Bronchial epithelial cell (primary cell): ENCODE measurements at regions not wholly inside any gene's neighbourhood (a gene's known extent, or its start where the extent isn't known, plus 50 kb on each side); places are given as distances from the start of the nearest gene placed in this dataset.

Source experiments
- DNase-seq: peaks from one replicate; pipeline ENCODE4 v3.0.0-alpha.2; 2010; ENCODE audit warnings: low read depth
- FAIRE-seq: peaks from 2 replicates; lab custom pipeline; 2011; peaks lifted over from hg19 to GRCh38; lab: Jason Lieb, UNC
- H3K27me3 ChIP-seq: 2 replicates; pipeline ENCODE4 v1.5.1; 2011; ENCODE audit warnings: low read length; ENCODE audit not compliant: control insufficient read depth, insufficient read depth
- H3K36me3 ChIP-seq: 2 replicates; pipeline ENCODE4 v1.5.1; 2011; ENCODE audit warnings: low read length; ENCODE audit not compliant: control insufficient read depth, insufficient read depth
- H3K4me3 ChIP-seq: 2 replicates; pipeline ENCODE4 v1.5.1; 2011; ENCODE audit warnings: mild to moderate bottlenecking, low read depth, low read length, control low read depth
- TF ChIP-seq, protein P1 (sequence below): IDR thresholded peaks from 2 replicates; pipeline ENCODE4 v1.5.1; 2011; ENCODE audit warnings: mild to moderate bottlenecking, moderate library complexity, low read length, control low read depth, inconsistent platforms; ENCODE audit not compliant: insufficient read depth, severe bottlenecking

- no peak overlapping the region for H3K4me3 ChIP-seq
- TF ChIP-seq, protein P1, sequence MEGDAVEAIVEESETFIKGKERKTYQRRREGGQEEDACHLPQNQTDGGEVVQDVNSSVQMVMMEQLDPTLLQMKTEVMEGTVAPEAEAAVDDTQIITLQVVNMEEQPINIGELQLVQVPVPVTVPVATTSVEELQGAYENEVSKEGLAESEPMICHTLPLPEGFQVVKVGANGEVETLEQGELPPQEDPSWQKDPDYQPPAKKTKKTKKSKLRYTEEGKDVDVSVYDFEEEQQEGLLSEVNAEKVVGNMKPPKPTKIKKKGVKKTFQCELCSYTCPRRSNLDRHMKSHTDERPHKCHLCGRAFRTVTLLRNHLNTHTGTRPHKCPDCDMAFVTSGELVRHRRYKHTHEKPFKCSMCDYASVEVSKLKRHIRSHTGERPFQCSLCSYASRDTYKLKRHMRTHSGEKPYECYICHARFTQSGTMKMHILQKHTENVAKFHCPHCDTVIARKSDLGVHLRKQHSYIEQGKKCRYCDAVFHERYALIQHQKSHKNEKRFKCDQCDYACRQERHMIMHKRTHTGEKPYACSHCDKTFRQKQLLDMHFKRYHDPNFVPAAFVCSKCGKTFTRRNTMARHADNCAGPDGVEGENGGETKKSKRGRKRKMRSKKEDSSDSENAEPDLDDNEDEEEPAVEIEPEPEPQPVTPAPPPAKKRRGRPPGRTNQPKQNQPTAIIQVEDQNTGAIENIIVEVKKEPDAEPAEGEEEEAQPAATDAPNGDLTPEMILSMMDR = no peak
- FAIRE-seq = no peak
- no peaks in the 10 kb centered on the region for H3K36me3 ChIP-seq
- H3K27me3 ChIP-seq = no peaks in the 10 kb centered on the region
- DNase-seq = no peak
Observed at GRCh38 chr2:105596411-105596921, 148.2 kb upstream of the NCK2 start.

- TF ChIP-seq, protein P1 = peak; percentile 32
- H3K36me3 ChIP-seq = no peaks in the 10 kb centered on the region
- no peak overlapping the region for H3K4me3 ChIP-seq
- H3K27me3 ChIP-seq = no peaks in the 10 kb centered on the region
- DNase-seq (peak; percentile 74), FAIRE-seq (no peak)
Observed at GRCh38 chr2:105595536-105595935, 149.2 kb upstream of the NCK2 start.

DNA sequence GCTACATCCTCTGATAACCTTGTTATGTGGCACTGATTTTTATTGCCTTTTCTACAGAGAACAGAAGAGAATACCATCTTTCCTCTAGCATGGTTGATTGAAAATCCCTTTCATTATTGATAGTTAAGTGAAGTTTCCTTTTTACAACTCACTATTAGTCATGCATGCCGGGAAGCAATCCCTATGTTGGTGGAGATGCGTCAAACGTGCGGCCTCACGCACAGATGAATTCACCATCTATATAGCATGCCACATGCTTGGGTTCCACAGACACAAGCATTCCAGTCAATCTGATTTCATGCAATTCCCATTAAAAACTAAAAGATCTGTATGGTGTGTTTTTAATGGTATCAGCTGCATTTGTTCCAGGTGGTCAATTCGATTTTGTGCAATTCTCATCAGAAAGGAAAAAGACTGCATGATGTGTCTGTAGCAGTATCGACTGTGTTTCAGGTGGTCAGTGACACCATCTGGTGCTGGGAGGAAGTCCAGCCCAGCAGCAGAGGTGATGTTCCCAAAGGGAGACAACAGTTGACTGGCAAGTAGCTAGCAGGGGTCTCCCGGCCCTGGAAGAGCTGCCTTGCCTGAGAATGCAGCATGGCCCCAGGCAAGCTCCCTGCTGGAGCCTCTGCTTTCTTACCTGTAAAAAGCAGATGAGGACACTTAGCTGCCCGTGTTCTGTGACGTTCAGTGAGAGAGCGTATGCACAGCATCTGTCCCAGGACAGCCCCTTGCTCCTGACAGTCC, 151.3 kb upstream of the NCK2 start:
- no peaks in the 10 kb centered on the region for H3K27me3 ChIP-seq
- peak; percentile 47 for DNase-seq
- peak; percentile 43 for FAIRE-seq
- no peak overlapping the region for H3K4me3 ChIP-seq
- no peaks in the 10 kb centered on the region for H3K36me3 ChIP-seq
- TF ChIP-seq, protein P1 = no peak

DNA sequence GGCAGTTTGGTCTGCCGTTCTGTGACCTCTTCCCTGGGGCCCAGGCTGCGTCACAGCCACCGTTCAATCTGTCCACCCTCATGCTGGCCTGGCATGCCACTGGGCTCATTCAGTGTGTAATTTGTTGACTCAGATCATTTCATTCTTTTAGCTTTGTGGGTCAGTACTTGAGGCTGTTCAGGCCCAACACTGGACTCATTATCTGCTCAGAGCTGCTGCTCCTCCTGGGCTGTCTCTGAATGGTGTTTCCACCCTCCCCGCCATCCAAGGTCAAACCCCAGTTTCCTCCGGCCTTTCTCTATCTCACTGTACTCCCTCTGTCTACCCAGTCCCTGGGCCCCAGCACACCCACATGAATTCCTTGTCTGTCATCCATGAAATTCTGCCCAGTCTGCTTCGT, 152.4 kb upstream of the NCK2 start:
- TF ChIP-seq, protein P1 = no peak
- H3K36me3 ChIP-seq = no peaks in the 10 kb centered on the region
- no peak for DNase-seq

DNA sequence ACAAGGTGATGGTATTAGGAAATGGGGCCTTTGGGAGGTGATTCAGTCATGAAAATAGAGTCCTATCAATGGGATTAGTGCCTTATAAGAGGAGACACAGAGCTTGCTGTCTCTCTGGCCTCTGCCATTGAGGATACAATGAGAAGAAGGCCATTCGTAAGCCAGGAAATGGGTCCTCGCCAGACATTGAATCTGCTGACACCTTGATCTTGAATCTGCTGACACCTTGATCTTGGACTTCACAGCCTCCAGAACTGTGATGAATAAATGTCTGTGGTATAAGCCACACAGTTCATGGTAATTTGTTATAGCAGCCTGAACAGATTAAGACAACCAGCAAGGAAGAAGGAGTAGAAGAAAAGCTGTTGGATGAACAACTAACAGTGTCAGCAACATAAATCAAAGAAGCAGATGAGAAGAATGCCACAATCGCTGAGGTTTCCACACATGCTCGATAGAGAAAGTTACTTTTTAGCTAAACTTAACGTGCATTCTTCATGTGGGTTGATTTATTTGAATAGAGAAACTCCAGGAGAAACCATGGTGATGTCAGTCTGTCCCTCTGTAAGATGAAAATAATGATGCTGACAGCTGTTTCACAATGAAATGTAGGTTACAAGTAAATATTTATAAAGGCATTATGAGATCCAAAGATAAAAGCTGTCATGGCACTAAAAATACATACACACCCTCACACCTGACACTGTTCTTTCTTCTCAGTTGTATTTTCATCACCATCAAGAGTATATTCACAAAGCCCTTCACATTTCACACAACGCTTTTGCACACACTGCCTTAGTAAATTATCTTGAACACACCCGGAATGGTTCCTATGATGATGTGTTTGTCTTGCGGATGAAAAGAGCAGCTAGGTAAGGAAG, 153.7 kb upstream of the NCK2 start:
- H3K4me3 ChIP-seq = no peak overlapping the region
- H3K27me3 ChIP-seq = no peaks in the 10 kb centered on the region
- no peaks in the 10 kb centered on the region for H3K36me3 ChIP-seq
- DNase-seq (no peak), FAIRE-seq (no peak)
- TF ChIP-seq, protein P1 = no peak

More for the DNA sequence above, 152.4 kb upstream of the NCK2 start:
- Histone ChIP-seq H3K27me3 (no peaks in the 10 kb centered on the region), H3K4me3 (no peak overlapping the region)
- FAIRE-seq = no peak
